Nucleus accumbens (tissue), 56 donors: ENCODE measurements at regions not wholly inside any gene's neighbourhood (a gene's known extent, or its start where the extent isn't known, plus 50 kb on each side); places are given as distances from the start of the nearest gene placed in this dataset.

ENCODE experiments used
- DNase-seq, 56 donors: peaks; one replicate each; lab custom pipeline; 2025; lab: John Stamatoyannopoulos, UW

DNA sequence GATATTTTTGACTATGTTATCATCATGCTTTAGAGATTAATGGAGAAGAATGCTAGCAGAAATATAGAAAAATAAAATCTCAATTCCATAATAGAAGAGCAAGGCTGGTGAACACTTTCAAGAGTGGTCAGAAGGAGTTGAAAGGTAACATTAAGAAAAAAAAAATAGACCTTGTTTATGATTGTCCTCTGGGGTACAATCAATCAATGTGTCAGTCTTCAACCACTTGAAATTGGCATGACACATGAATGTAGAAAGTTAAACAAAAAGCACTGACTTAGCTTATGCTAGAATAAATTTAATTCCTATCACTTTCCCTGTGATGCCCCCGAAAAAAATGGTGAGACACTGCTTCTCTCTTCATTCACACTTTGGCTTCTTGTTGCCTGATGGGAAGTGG lies 750.3 kb upstream of the ADGRL2 start:
- DNase-seq, result no peak

GRCh38 chr1:81044708-81045107 lies 756.0 kb upstream of the ADGRL2 start:
- no peak for DNase-seq

GRCh38 chr1:81042225-81042624 lies 758.5 kb upstream of the ADGRL2 start:
- DNase-seq, result no peak

- DNase-seq, result no peak
Measured at GRCh38 chr1:81034291-81034690, 766.4 kb upstream of the ADGRL2 start.

- DNase-seq, result no peak
Measured at GRCh38 chr1:81032973-81033425, 767.7 kb upstream of the ADGRL2 start.

GRCh38 chr1:81032374-81032773 lies 768.4 kb upstream of the ADGRL2 start:
- no peak for DNase-seq

- DNase-seq, result no peak
Measured at GRCh38 chr1:81030441-81030840, 770.3 kb upstream of the ADGRL2 start.

DNA sequence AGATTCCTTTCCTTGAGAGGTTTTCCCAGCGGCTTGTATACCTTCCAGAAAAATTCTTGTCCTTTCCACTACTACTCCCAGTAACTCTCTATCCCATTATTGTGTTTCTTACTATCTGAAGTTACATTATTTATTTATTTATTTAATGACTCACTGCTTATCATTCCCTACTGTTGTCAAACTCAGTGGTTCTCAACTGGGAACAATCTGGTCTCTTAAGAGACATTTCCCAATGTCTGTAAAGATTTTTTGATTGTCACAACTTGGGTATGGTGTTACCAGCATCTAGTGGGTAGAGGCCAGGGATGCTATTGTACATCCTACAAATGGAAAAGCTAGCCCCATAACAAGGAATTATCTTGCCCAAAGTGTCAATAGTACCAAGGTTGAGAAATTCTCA lies 771.5 kb upstream of the ADGRL2 start:
- DNase-seq, result no peak

DNA sequence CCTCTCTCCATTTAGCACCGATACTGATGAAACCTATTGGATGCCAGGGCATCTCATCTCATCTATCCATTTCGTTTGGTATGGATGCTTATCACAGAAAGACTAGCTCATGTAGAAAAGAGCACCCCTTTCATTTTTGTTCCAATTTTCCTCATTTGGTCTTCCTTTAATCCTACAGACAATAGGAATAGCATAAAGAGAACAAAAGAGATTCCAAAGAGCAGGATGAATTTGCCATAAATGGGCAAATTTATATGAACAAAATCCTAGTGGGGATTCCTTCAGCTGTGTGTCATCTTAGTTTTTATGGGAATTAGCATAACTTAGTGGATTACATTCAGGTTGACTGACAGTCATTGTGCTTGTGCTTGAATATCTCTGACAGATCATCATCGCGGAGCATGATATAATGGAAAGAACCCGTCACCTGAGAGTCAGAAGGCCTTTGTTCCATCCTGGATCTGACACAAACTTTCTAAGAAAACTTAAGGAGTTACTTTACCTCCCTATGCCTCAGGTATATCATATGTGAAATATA lies 777.5 kb upstream of the ADGRL2 start:
- DNase-seq, result no peak

DNA sequence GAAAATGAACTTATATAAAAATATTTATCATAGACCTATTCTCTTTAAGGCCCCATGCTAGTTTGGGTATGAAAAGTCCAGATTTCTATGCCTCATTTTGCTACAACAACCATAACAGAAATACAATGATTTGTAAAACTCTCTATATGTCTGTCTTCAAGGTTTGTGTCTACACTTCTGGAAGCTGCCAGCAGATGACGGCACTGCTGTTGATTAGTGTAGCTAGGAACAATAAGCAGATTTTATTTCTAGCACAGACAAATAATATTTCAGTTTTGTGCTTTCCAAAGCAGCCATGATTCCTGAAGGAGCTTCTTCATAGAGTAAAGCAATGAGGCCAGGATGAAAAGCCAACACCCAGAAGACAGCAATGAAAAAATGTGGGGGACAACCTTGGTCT lies 779.6 kb upstream of the ADGRL2 start:
- DNase-seq, result no peak

GRCh38 chr1:81020506-81020905 lies 780.2 kb upstream of the ADGRL2 start:
- no peak for DNase-seq

DNA sequence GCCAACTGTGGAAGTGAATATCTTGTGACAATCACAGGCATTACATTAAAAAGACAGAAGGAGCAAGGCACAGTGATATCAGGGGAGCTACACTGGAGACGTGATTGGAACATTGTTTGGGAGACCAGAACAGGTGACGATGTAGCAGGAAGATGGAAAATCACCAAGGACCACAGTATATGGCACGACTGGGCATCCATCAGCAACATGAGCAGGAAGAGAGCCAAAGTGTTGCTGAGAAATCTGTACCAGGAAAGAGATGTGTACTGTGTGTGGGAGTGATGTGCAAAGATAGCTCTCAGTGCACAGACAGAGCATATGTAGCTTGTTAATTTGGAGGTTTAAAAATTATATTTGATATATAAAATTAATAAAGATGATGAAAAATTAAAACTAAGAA lies 790.6 kb upstream of the ADGRL2 start:
- no peak for DNase-seq

DNA sequence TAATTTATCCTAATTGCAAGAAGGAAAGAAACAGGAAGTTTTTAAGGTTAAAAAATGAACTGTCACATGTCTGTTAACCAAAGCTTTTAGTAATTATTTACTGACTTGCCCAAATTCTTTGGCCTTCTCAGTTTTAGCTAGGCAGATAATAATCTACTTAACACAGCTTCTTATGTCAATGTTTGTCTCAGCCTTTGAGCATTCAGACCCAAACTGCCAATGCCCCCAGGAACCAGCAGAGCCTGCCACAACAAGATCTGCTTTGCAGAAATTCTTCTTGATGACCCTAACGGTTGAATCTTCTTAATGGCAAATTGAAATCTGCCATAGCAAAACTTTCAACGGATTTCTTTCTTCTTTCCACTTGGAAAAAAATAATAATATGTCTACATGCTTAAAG lies 792.4 kb upstream of the ADGRL2 start:
- DNase-seq, result no peak

- DNase-seq, result no peak
Measured at GRCh38 chr1:81007024-81007423, 793.7 kb upstream of the ADGRL2 start.

DNA sequence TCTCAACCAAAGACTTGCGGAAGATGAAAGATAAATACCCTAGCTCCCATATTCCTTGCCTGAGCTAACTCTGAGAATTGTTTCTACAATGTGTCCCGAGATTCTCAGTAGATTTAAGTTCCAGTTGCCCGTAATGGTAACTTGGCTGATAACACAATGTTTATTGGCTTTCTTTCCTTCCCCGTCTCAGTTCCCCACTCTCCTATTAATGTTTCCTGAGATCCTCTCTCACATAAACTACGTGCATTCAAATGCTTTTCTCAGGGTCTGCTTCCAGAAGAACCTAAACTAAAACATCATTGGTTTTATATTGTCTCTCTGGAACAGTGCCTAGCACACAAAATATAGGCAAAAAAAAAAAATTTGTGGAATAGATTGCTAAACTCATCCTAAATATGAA lies 794.2 kb upstream of the ADGRL2 start:
- DNase-seq, result no peak

GRCh38 chr1:81004011-81004410 lies 796.7 kb upstream of the ADGRL2 start:
- DNase-seq, result peak in 9 of 56 donors; percentile 0 to 18 (median 4)

DNA sequence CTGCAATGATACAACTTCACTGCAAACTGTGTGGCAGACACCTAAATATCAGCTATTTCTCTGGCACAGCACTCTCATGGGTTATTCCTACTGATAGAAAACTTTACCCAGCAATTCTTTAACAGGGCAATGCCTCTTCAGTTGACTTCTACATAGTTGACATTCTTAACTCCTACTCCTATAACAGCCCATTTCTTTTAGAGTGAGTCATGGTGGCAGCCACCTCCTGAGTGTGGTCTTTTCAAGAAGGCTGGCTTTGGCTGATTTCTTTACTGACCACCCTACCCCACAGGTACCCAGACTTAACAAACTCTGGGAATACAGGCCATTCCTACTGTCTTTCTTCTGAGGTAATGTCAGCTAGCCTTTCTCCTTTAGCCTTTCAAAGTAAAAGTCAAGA lies 805.8 kb upstream of the ADGRL2 start:
- no peak for DNase-seq

DNA sequence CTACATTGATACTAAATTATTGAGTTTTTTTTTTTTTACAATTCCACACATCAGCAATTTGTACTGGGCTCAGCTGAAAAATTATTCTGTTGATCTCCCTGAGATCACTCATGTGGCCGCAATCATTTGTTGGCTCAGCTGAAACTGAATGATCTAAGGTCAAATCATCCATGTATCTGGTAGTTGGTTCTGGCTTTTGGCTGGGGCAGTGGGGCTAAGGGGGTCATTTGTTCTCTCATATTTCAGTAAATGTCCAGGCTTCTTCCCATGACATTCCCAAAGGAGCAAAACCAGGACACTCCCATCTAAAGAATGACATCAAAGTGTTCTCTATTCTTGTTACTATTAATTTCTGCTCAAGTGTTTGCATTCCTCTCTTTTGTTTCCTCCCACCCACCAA lies 806.7 kb upstream of the ADGRL2 start:
- no peak for DNase-seq

DNA sequence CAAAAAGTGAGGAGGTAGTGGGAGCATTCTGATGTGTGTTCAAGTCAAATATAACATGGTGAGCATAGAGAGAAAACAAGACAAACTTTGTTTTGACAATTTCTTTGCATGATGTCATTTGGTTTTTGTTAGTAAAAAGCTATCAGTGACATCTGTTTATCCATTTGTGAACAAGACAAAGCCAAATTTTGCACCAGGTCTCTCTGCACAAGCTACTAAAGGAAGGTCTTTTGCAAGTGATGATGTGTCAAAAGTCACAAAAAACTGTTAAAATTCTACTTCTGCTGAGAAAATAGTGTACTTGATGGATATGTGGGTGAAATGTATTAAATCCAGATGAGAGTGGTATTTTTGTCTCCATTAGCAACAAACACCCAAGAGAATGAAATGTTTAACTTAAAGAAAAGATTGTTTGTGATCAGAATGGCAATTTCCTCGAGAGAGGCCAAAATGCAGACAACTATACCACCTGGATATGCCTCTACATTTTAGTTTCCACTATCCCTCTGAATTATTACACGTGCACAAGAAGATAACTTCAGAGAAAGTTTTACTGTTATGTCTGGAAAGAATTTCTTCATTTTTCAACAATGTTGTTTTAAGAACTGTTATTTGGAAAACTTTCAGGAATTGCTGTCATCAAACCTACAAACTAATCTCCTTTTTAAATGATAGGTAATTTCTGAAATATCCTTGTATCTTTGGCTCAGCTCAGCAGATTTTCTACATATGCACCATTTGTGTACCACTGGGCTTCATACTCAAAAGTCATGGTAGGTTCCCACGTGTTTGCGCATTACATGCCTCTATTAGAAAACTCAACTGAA lies 807.4 kb upstream of the ADGRL2 start:
- DNase-seq, result no peak

- no peak for DNase-seq
Measured at GRCh38 chr1:80989455-80989854, 811.3 kb upstream of the ADGRL2 start.

DNA sequence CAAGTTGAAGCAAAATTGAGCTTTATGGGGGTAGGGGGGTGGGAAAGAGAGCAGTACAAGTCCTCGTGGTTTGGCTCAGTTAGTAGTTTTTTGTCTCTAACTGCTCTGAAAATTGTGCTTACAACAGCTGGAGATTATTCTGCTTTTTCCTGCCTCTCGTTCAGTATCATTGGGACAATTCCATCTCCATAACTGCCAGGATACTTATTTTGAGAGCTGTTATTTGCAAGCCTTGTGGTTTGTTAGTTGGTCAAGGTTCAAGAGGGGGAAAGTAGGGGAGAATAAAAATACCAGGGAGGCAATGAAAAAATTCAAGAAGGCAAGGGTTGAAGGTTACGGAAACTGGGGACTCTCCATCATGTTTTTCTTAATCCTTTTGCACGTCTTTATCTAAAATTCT lies 811.8 kb upstream of the ADGRL2 start:
- DNase-seq, result no peak

GRCh38 chr1:80987824-80988223 lies 812.9 kb upstream of the ADGRL2 start:
- DNase-seq, result no peak
